OCI-LY1 (cell line): ENCODE measurements at regions not wholly inside any gene's neighbourhood (a gene's known extent, or its start where the extent isn't known, plus 50 kb on each side); places are given as distances from the start of the nearest gene placed in this dataset.

Experiments used
- H2AFZ ChIP-seq: fragments of 200-600 bp; sonication (generic), shearing (Covaris generic); 2 replicates; pipeline ENCODE4 v1.6.0; 2014; ENCODE audit warnings: antibody characterized with exemption, mild to moderate bottlenecking, low read length
- H3F3A ChIP-seq: fragments of 200-600 bp; sonication (generic), shearing (Covaris generic); 2 replicates; pipeline ENCODE4 v1.6.0; 2014; ENCODE audit warnings: mild to moderate bottlenecking, antibody characterized with exemption, low read length, moderate library complexity; ENCODE audit not compliant: insufficient read depth
- H3K27ac ChIP-seq: fragments of 200-600 bp; sonication (generic); 2 replicates; pipeline ENCODE4 v1.5.1; 2014; ENCODE audit warnings: low read length, mixed run types, mild to moderate bottlenecking, low read depth; ENCODE audit not compliant: poor library complexity, severe bottlenecking
- H3K27me3 ChIP-seq: fragments of 200-600 bp; sonication (generic); 2 replicates; pipeline ENCODE4 v1.6.0; 2014; ENCODE audit warnings: antibody characterized with exemption, mild to moderate bottlenecking, low read length, moderate library complexity; ENCODE audit not compliant: insufficient read depth
- H3K36me3 ChIP-seq: fragments of 200-600 bp; sonication (generic); 2 replicates; pipeline ENCODE4 v1.6.1; 2014; ENCODE audit warnings: mild to moderate bottlenecking, antibody characterized with exemption, low read length, moderate library complexity, mixed read lengths; ENCODE audit not compliant: insufficient read depth
- H3K4me1 ChIP-seq: fragments of 200-600 bp; sonication (generic); 2 replicates; pipeline ENCODE4 v1.5.1; 2014; ENCODE audit warnings: mild to moderate bottlenecking, low read length, moderate library complexity; ENCODE audit not compliant: insufficient read depth, severe bottlenecking
- H3K4me2 ChIP-seq: fragments of 200-600 bp; sonication (generic), shearing (Covaris generic); 2 replicates; pipeline ENCODE4 v1.6.1; 2014; ENCODE audit warnings: low read length
- H3K4me3 ChIP-seq: fragments of 200-600 bp; sonication (generic); 2 replicates; pipeline ENCODE4 v1.5.1; 2014; ENCODE audit warnings: low read length, low read depth, mild to moderate bottlenecking, mixed read lengths; ENCODE audit not compliant: poor library complexity, severe bottlenecking
- H3K79me2 ChIP-seq: fragments of 200-600 bp; shearing (Covaris generic); 2 replicates; pipeline ENCODE4 v1.6.1; 2016; ENCODE audit warnings: mixed run types, low read length, mixed read lengths; ENCODE audit not compliant: insufficient read depth
- H3K9ac ChIP-seq: fragments of 200-600 bp; sonication (generic), shearing (Covaris generic); 2 replicates; pipeline ENCODE4 v1.6.1; 2014; ENCODE audit warnings: mild to moderate bottlenecking, low read length, mixed read lengths
- H3K9me2 ChIP-seq: fragments of 200-600 bp; sonication (generic), shearing (Covaris generic); 2 replicates; pipeline ENCODE4 v1.6.1; 2014; ENCODE audit warnings: low read depth, mild to moderate bottlenecking, low read length, mixed read lengths
- H3K9me3 ChIP-seq: fragments of 200-600 bp; shearing (Covaris generic); 2 replicates; pipeline ENCODE4 v1.6.1; 2014; ENCODE audit warnings: low read length, mixed read lengths
- H4K20me1 ChIP-seq: fragments of 200-600 bp; sonication (generic), shearing (Covaris generic); 2 replicates; pipeline ENCODE4 v1.6.0; 2016; ENCODE audit warnings: mild to moderate bottlenecking, low read length; ENCODE audit not compliant: insufficient read depth
- CTCF ChIP-seq: fragments of 200-600 bp; sonication (generic), shearing (Covaris generic); IDR thresholded peaks from 2 replicates; pipeline ENCODE4 v1.5.1; 2017; ENCODE audit warnings: mild to moderate bottlenecking, antibody characterized with exemption, low read length, moderate library complexity, mixed read lengths
- EZH2 ChIP-seq: fragments of 200-600 bp; sonication (generic), shearing (Covaris generic); IDR thresholded peaks from 2 replicates; pipeline ENCODE4 v1.8.0; 2017; ENCODE audit warnings: borderline replicate concordance, mixed run types, mild to moderate bottlenecking, antibody characterized with exemption, low read length, moderate library complexity, mixed read lengths

DNA sequence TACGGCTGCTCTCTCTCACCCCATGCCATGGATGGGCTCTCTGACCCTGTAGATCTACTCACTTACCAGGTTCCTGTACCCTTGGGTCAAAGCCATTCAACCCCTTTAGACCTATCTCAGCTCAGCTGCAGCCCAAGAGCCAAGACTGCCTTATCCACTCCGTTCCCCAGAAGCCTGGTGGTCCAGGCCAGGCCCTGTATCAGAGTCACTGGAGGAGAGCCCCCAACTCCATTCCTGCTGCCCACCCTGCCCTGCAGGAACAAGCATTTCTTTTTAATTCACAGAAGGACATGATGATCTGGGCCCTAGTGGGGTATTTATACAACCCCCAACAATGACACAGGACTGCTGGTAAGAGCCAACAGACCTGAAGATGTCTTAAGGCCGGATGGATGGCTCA, 76.8 kb downstream of the AIPL1 start:
- Histone ChIP-seq H3F3A (no peaks in the 10 kb centered on the region), H3K79me2 (no peaks in the 10 kb centered on the region), H3K4me3 (no peak overlapping the region), H3K27ac (no peak overlapping the region), H4K20me1 (no peaks in the 10 kb centered on the region), H3K4me2 (no peak overlapping the region), H3K36me3 (no peaks in the 10 kb centered on the region), H3K9me3 (no peaks in the 10 kb centered on the region), H3K9ac (no peak overlapping the region), H2AFZ (no peak overlapping the region), H3K27me3 (no peaks in the 10 kb centered on the region), H3K4me1 (no peaks in the 10 kb centered on the region), H3K9me2 (no peaks in the 10 kb centered on the region)
- TF ChIP-seq CTCF (no peak), EZH2 (no peak)

DNA sequence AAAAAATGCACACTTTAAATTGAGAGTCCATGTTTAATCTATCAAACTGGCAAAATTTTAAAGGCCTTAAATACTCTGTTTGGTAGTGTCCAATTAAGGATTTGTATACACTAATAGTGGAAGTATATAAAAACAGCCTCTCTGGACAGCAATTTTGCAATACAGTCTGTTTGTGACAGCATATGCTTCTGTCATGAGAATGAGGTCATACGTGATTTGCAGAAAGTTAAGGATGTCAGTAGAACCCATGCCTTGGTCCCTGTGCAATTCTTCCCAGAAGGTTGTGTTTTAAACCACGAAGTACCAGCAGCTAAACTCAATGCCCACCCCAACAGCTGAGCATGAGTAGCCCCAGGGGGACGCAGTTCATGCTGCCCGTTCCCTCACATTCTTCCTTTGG, 78.4 kb downstream of the AIPL1 start:
- Histone ChIP-seq H3K27ac (no peak overlapping the region), H3K36me3 (no peaks in the 10 kb centered on the region), H3K4me1 (no peaks in the 10 kb centered on the region), H3K27me3 (no peaks in the 10 kb centered on the region), H3K4me2 (no peak overlapping the region), H3K4me3 (no peak overlapping the region), H3F3A (no peaks in the 10 kb centered on the region), H4K20me1 (no peaks in the 10 kb centered on the region), H3K9me2 (no peaks in the 10 kb centered on the region), H3K79me2 (no peaks in the 10 kb centered on the region), H3K9ac (no peak overlapping the region), H2AFZ (no peak overlapping the region), H3K9me3 (no peaks in the 10 kb centered on the region)
- TF ChIP-seq EZH2: no peak
- TF ChIP-seq CTCF: no peak

DNA sequence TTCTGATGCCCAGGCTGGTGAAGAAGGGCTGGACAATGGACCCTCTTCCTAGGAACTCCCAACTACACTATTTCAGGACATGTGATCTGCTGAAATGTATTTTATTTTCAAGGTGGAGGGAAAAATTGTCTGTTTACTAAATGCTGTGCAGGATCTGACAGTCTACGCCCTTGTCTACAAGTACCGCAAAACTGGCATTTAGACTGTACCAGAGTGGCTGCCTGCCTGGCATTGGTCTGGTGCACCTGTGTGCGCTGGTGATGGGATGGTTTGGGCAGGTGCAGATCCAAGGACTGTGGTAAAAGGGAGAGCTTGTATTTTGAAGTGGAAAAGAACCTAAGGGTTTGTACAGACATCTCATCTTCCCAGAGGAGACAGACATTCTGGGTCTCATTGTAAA, 79.7 kb downstream of the AIPL1 start:
- H3K9me2 ChIP-seq: no peaks in the 10 kb centered on the region
- no peak overlapping the region for H3K4me3 ChIP-seq
- no peaks in the 10 kb centered on the region for H3K9me3 ChIP-seq
- H3K4me1 ChIP-seq: no peaks in the 10 kb centered on the region
- no peak for TF ChIP-seq EZH2
- TF ChIP-seq CTCF: no peak
- no peaks in the 10 kb centered on the region for H3K36me3 ChIP-seq
- no peak overlapping the region for H3K27ac ChIP-seq
- no peak overlapping the region for H3K4me2 ChIP-seq
- H4K20me1 ChIP-seq: no peaks in the 10 kb centered on the region
- no peak overlapping the region for H2AFZ ChIP-seq
- no peaks in the 10 kb centered on the region for H3F3A ChIP-seq
- H3K9ac ChIP-seq: no peak overlapping the region
- no peaks in the 10 kb centered on the region for H3K27me3 ChIP-seq
- H3K79me2 ChIP-seq: no peaks in the 10 kb centered on the region
